HG02884 (cell line): ENCODE measurements at regions not wholly inside any gene's neighbourhood (a gene's known extent, or its start where the extent isn't known, plus 50 kb on each side); places are given as distances from the start of the nearest gene placed in this dataset.
"Not testable (repeated sequence)": the region's sequence is repeated elsewhere in the genome, so short reads cannot be mapped to it uniquely, and the experiment has no call there.

ENCODE experiments used
- ATAC-seq: cut with Tn5 transposase; IDR thresholded peaks from one replicate; pipeline ENCODE4 v1.9.1; 2021; ENCODE audit warnings: mild to moderate bottlenecking, moderate library complexity; ENCODE audit not compliant: unreplicated experiment

DNA sequence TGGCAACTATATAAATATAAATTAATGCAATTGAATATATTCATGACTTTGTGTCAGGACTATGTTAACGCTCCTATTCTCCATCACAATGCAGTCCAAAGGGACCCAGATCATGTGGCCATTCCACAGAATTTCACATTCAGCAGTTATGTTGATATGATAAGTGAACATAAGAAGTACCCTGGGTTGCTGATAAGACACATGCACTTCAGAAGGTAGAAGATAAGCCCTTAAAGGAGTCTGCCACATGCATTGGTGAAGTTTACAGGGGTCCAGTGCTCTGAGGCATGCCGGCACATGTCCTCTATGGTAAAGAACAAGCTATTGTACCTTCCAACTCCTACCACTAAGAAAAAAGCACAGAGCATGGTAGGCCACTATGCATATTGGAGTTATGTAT lies 76.4 kb downstream of the PHAX start:
- no peak for ATAC-seq

DNA sequence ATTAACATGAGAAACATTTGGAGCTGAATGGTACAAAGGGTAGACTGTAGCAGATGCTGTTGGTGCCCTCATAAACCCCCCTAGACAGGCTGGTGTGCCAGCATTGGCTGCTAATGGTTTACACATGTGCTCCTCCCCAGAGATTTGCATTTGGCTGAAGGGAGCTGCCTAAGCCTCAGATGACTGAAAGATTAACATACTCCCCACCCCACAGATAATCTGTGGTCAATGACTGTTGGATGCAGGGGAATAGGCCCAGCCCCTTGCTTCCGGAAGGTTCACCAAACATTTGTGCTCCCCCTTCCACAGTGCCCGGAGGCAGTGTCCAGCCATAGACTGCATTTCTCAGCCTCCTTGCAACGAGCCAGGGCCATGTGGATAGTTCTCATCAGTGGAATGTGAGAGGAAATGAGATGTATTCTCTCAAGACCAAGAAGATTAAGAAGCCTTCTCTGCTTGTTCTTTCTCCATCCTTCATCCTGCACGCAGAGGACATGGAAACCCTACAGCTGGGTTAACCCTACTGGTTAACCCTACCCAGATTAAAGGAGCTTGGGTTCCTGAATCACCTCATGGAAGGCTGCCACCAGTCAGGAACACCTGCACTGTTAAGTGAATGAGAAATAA lies 79.6 kb downstream of the PHAX start:
- peak; percentile 39 for ATAC-seq

DNA sequence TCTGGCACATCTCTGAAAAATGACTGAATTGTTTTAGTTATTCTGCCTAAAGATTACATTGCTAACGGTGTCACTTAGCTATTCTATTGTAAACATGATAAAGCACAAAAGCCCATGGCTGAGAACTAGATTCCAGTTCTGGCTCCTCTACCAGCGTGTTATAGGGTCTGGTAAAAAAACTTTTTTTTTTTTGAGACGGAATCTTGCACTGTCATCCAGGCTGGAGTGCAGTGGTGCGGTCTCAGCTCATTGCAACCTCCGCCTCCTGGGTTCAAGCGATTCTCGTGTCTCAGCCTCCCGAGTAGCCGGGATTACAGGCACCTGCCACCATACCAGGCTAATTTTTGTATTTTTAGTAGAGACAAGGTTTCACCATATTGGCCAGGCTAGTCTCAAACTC lies 80.6 kb downstream of the PHAX start:
- not testable (repeated sequence) for ATAC-seq

DNA sequence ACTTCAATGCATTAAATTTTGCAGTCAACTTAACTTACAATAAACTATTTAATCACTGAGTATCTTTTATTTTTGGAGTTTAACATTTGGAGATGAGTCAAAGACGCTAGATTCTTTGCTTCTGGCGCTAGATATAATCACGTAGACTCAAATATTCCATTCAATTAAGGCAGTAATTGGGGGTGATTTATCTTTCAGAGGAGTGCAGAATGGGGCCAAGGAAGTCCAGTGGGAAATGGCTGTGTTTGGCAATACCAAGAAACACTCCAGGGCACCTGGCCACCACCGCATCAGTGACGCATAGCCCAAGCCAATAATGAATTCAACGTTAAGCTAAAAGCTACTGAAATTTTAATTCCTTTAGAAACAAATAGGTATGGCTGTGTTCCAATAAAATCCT lies 81.2 kb downstream of the PHAX start:
- ATAC-seq = no peak

DNA sequence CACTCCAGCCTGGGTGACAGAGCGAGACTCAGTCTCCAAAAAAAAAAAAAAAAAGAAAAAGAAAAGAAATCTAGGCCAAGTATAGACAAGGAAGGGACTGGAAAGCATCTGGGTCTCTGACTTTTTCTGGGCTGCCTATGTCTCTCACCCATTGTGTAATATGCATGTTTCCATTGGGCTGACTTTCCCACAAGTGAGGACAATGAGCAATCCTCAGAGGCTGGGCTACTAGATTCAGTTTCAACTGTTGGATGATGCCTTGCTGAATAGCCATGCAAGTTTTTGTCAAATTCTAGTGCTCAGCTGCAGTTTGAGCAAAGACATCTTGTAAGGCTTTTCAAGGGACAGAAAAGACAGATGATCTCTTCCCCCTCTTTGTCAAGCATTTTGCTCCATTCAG lies 82.1 kb downstream of the PHAX start:
- no peak for ATAC-seq

DNA sequence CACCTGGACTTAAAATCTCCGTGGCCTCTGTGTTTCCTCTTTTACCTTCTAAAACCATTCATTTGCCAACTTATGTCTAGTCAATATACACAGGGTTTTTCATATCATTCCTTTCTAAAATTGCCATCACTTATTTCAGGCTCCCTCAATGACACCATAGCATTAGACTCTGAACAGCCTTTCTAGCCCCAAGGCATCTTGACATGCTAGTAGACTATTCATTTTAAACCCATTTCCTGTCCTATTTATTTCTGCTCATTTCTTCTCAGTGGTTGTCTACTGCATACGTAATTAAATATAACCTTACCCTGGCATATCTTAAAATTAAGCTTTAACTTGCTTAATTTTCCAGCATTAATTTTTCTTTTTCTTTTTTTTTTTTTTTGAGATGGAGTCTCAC lies 83.2 kb downstream of the PHAX start:
- no peak for ATAC-seq

DNA sequence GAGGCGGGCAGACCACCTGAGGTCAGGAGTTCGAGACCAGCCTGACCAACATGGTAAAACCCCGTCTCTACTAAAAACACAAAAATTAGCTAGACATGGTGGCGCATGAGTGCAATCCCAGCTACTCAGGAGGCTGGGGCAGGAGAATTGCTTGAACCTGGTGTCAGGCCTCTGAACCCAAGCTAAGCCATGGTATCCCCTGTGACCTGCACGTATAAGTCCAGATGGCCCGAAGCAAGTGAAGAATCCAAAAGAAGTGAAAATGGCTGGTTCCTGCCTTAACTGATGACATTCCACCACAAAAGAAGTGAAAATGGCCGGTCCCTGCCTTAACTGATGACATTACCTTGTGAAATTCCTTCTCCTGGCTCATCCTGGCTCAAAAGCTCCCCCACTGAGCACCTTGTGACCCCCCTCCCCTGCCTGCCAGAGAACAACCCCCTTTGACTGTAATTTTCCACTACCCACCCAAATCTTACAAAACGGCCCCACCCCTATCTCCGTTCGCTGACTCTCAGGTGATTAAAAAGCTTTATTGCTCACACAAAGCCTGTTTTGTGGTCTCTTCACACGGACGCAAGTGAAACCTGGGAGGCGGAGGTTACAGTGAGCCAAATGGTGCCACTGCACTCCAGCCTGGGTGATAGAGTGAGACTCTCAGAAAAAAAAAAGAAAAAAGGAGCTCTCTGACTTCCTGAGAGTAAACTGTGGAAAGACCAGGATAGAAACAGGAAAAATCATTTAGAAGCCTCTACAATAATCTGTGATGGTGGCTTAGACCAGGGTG lies 84.1 kb downstream of the PHAX start:
- peak; percentile 43 for ATAC-seq

DNA sequence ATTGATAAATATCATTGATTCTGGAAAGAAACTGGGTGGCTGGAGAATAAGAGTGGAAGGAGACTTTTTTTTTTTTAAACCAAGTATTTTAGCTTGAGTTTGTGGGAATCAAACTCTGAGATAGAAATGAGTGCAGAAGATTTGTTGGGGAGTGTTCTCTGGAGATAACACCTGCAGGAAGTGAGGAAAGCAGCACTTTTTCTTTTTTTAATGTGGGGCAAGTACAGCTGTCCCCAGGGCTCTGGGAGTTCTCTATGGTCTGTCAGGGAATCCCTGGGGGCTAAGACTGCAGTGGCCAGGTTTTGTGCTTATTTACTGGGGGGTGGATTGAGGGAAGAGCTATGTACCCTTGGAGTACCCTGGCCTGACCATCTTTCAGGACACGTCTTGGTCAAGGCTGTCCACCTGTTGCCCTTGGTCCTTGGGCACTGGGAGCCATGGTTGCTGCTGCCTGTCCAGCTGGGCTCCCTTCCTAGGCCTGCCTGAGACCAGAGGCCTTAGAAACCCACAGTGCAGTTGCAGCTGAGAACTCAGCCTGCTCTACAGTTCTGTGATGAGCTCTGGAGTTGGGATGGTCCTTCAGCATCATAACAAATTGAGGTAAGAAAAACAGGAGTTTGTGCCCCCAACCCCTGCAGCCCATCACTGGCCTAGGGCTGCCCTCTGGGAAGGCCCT lies 85.8 kb downstream of the PHAX start:
- no peak for ATAC-seq

DNA sequence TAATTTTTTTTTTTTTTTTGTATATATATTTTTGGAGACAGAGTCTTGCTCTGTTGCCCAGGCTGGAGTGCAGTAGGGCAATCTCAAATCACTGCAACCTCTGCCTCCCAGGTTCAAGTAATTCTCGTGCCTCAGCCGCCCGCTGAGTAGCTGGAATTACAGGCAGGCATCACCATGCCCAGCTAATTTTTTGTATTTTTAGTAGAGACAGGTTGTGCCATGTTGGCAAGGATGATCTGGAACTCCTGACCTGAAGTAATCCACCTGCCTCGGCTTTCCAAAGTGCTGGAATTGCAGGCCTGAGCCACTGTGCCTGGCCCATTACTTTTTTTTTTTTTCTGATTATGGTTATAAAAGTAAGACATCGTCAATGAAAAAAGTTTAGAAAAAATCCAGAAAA lies 84.0 kb upstream of the LMNB1 start:
- ATAC-seq = no peak

DNA sequence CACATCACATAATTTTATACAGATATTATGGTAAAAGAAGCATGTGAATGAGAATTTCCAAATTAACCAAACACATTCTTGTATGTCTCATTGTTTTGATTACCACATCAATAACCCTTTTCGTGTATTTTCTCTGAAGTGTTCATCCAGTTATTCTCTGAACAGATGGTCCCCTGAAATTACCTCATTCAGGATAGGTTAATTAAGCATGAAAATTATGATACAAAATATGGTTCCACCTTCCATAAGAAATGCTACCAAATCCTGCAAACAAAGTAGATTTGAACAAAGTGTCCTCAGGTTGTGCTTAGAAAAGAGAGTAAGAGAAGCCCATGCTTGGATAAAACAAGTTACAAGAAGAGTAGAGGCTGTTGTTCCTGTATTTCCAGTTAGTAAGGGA lies 83.1 kb upstream of the LMNB1 start:
- ATAC-seq = no peak

DNA sequence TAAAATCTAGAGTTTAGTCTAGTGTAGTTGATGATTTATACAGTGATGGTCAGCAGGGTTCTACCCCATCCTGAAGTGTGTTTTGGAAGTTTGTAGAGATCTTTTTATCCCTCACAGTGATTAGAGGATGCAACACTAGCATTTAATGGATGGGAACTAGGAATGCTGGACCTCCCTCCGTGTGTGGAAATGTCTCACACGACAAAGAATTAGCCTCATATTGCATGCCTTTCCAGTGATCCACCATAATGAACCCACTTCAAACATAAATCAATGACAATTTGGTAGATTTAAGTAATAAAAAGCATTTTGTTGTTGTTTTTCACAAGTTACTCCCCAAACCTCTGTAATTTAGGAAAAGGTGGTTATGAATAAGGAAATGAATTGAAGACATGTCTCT lies 82.5 kb upstream of the LMNB1 start:
- ATAC-seq = no peak

DNA sequence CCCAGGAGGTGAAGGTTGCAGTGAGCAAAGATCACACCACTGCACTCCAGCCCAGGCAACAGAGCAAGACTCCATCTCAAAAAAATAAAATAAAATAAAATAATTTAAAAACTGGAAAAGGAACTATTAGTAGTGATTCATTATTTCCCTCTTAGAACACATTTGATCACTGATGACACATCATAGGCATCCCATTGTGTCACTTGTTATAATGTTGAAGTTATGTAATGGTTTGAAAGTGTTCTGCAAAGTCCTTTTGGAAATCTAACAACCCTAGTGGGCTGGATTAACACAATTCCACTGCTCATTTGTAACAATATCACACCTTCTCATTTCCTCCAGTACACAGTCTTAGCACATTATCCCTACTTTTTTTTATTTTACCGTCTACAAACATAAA lies 81.8 kb upstream of the LMNB1 start:
- no peak for ATAC-seq

DNA sequence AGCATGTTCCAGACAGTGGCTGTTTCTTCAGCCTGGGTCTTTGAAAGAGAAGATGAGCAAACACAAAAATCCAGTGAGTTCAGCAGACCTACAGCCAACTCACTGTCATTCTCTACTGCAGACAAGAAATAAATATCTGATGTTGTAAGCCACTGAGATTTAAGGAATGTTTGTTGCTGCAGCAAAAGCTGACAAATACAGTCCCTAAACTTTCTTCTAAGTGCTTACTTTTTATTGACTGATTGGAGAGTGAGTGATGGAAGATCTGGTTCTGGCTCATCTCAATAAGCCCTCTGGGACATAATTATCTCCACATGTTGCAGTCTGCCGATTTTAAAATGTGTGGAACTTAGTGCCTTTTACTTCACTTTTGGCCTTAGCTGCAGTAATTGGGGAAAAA lies 69.9 kb upstream of the LMNB1 start:
- ATAC-seq = no peak

DNA sequence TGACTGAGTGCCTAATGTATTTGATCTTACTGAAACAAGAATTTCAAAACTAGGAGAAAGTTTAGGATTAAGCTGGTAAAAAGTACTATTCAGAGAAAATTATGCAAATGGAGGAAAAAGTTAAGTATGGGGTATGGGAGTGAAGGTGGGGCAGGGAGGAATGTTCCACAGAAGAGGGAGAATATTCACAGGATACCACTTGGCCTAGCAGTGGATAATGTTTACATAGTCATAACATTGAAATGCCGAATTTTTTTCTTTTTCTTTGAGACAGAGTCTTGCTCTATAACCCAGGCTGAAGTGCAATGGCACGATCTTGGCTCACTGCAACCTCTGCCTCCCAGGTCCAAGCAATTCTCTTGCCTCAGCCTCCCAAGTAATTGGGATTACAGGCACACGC lies 61.2 kb upstream of the LMNB1 start:
- ATAC-seq = no peak

DNA sequence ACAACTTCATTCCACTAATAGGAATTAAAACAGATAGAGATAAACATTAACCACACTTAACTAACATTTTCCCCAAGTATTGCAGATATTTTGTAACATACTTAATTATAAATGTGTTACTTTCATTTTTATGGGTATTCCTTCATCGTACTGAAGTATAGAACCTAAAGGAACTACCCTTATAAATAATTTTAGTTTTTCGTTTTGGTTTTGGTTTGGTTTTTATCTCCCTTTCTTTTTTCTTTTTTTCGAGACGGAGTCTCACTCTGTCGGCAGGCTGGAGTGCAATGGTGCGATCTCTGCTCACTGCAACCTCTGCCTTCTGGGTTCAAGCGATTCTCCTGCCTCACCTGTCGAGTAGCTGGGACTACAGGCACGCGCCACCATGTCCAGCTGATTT lies 60.1 kb upstream of the LMNB1 start:
- ATAC-seq = no peak

DNA sequence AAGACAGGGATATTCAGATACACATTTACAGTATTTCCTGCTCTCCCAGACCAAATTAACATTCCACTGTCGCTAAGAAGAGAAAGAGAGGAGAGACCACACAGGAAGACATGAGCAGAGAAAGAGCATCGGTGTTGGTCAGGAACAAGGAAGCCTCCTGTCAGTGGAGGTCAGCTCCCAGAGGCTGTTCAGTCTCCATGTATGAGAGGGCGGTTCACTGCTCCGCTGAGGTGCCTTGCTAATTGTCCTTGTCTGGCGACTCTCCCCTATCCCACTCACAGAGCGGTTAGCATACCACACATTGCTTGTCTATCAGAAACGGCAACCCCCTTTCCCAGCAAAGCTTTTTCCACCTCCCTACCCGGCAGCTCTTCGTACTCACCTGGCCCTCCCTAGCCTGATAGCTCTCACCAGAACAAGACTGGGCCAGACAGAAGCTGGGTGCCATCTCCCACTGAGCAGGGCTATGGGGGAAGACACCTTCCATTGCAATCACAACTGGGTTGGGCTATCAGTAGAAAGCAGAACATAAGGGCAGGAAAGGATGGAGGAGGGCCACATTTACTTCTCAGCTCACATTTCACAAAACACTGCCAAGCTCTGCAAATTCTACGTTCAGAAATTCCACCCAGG lies 58.6 kb upstream of the LMNB1 start:
- ATAC-seq = no peak

DNA sequence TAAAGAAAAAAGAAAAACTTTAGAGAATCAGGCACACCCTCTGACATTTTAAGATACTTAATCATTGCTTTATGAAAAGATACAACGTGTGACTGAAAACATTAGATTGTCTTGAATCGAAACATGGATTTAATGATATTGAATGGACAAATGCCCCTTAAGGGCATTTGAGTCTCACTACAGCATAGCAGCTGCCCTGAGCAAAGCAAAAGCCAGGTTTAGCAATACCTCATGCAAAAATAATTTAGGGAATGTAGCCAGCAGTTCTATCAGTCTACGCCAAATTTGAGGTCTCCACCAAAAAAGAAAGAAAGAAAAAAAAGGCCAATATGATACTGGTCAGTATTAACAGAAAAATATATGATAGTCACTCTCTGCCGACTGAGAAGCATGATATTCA lies 56.6 kb upstream of the LMNB1 start:
- ATAC-seq = no peak

DNA sequence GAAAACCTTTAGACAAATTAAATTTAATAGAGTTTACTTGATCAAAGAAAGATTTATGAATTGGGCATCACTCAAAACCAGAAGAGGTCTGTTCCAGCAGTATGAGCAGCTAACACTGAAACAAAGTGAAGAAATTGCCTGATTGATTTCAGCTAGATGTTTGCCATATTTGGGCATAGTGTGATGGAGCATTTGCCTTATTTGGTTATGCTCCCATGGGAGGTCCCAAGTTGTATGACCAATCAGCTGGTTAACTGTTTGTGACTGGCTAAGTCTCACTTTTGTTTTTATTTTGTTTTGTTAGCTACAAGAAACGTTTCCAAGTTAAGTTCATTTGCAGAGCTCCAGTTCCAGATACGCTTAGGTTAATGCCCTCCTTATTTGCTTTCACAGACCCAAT lies 53.3 kb upstream of the LMNB1 start:
- no peak for ATAC-seq
